IMR-90 (cell line): ENCODE measurements at regions not wholly inside any gene's neighbourhood (a gene's known extent, or its start where the extent isn't known, plus 50 kb on each side); places are given as distances from the start of the nearest gene placed in this dataset.

ENCODE experiments used
- ATAC-seq: fragments of 200-7000 bp; cut with Tn5 transposase; 2 replicates; pipeline ENCODE4 v1.9.1; 2020; ENCODE audit warnings: low read depth, mild to moderate bottlenecking, moderate library complexity
- BruUV-seq: library from RNA; stranded (reverse); fragments of 400-500 nt; replicated peaks from 2 replicates; lab custom pipeline; 2021; lab: Mats Ljungman, UMichigan
- CTCF ChIA-PET: fragments of 300-600 bp; formaldehyde crosslinking; extraction: SDS; loops from one replicate; lab custom pipeline; 2021; ENCODE audit warnings: antibody characterized with exemption; lab: Yijun Ruan, JAX
- POLR2A ChIA-PET: fragments of 300-600 bp; sonication (Branson Sonifier 250); formaldehyde crosslinking; loops from one replicate; lab custom pipeline; 2022; ENCODE audit warnings: antibody characterized with exemption; ENCODE audit not compliant: unreplicated experiment; lab: Charles Lee
- DNase-seq: peaks from one replicate; pipeline ENCODE4 v3.0.0; 2013
- H2AFZ ChIP-seq: replicated peaks from 2 replicates; pipeline ENCODE3; 2013; ENCODE audit warnings: low read length, mild to moderate bottlenecking; ENCODE audit not compliant: poor library complexity
- H2AK5ac ChIP-seq: 2 replicates; pipeline ENCODE4 v1.6.1; 2013; ENCODE audit warnings: low read depth, low read length, inconsistent platforms
- H2AK9ac ChIP-seq: replicated peaks from 2 replicates; pipeline ENCODE3; 2013; ENCODE audit warnings: mild to moderate bottlenecking, low read depth, low read length, moderate library complexity; ENCODE audit not compliant: poor library complexity
- H2BK120ac ChIP-seq: 2 replicates; pipeline ENCODE4 v1.6.1; 2013; ENCODE audit warnings: low read depth, low read length, inconsistent platforms
- H2BK15ac ChIP-seq: 3 replicates; pipeline ENCODE4 v1.6.1; 2013; ENCODE audit warnings: low read depth, low read length, inconsistent platforms
- H2BK20ac ChIP-seq: 2 replicates; pipeline ENCODE4 v1.6.1; 2013; ENCODE audit warnings: low read depth, mild to moderate bottlenecking, inconsistent platforms, low read length, moderate library complexity
- H2BK5ac ChIP-seq: 2 replicates; pipeline ENCODE4 v1.6.1; 2013; ENCODE audit warnings: mild to moderate bottlenecking, low read depth, low read length, inconsistent platforms; ENCODE audit not compliant: poor library complexity, severe bottlenecking
- H3K14ac ChIP-seq: replicated peaks from 2 replicates; pipeline ENCODE4 v1.6.1; 2013; ENCODE audit warnings: low read depth, low read length, inconsistent platforms
- H3K18ac ChIP-seq: 2 replicates; pipeline ENCODE4 v1.6.1; 2013; ENCODE audit warnings: low read depth, low read length, control low read depth
- H3K23ac ChIP-seq: 2 replicates; pipeline ENCODE4 v1.6.1; 2013; ENCODE audit warnings: low read depth, low read length, inconsistent platforms
- H3K27ac ChIP-seq: 2 replicates; pipeline ENCODE4 v1.5.1; 2013; ENCODE audit warnings: mild to moderate bottlenecking, control low read depth, low read length; ENCODE audit not compliant: insufficient read depth
- H3K27me3 ChIP-seq: 2 replicates; pipeline ENCODE4 v1.6.1; 2013; ENCODE audit warnings: low read length; ENCODE audit not compliant: control insufficient read depth, insufficient read depth
- H3K36me3 ChIP-seq: 2 replicates; pipeline ENCODE4 v1.6.1; 2013; ENCODE audit warnings: low read length, mixed read lengths; ENCODE audit not compliant: control insufficient read depth, insufficient read depth
- H3K4ac ChIP-seq: 2 replicates; pipeline ENCODE4 v1.6.1; 2013; ENCODE audit warnings: low read depth, low read length, inconsistent platforms
- H3K4me1 ChIP-seq: 2 replicates; pipeline ENCODE4 v1.6.1; 2013; ENCODE audit warnings: low read length, mixed read lengths; ENCODE audit not compliant: control insufficient read depth, insufficient read depth
- H3K4me2 ChIP-seq: 2 replicates; pipeline ENCODE4 v1.6.1; 2013; ENCODE audit warnings: low read depth, mild to moderate bottlenecking, control low read depth, low read length, moderate library complexity
- H3K4me3 ChIP-seq: 2 replicates; pipeline ENCODE4 v1.5.1; 2013; ENCODE audit warnings: low read depth, mild to moderate bottlenecking, control low read depth, low read length, moderate library complexity; ENCODE audit not compliant: insufficient read depth
- H3K56ac ChIP-seq: 2 replicates; pipeline ENCODE4 v1.6.1; 2013; ENCODE audit warnings: low read length, inconsistent platforms; ENCODE audit not compliant: insufficient read depth; ENCODE audit errors: extremely low read depth
- H3K79me1 ChIP-seq, 2 experiments: 2 replicates each; pipeline ENCODE4 v1.6.1; 2013; ENCODE audit warnings: low read length in 2 of 2, inconsistent platforms in 1 of 2, low read depth in 1 of 2
- H3K9ac ChIP-seq: 2 replicates; pipeline ENCODE4 v1.6.1; 2013; ENCODE audit warnings: low read depth, low read length, control low read depth
- H3K9me1 ChIP-seq: 2 replicates; pipeline ENCODE4 v1.6.1; 2013; ENCODE audit warnings: low read length, inconsistent platforms; ENCODE audit not compliant: insufficient read depth
- H3K9me3 ChIP-seq: 2 replicates; pipeline ENCODE4 v1.6.1; 2013; ENCODE audit warnings: low read length; ENCODE audit not compliant: control insufficient read depth, insufficient read depth
- H4K20me1 ChIP-seq: 2 replicates; pipeline ENCODE4 v1.6.1; 2013; ENCODE audit warnings: low read length, inconsistent platforms; ENCODE audit not compliant: insufficient read depth
- H4K5ac ChIP-seq: 2 replicates; pipeline ENCODE4 v1.6.1; 2013; ENCODE audit warnings: mild to moderate bottlenecking, low read depth, low read length, control low read depth
- H4K8ac ChIP-seq, 2 experiments: 2 replicates each; pipeline ENCODE4 v1.6.1; 2013; ENCODE audit warnings: low read depth in 2 of 2, low read length in 2 of 2, control low read depth in 1 of 2, inconsistent platforms in 1 of 2
- H4K91ac ChIP-seq: 2 replicates; pipeline ENCODE4 v1.6.1; 2013; ENCODE audit warnings: low read depth, low read length, inconsistent platforms; ENCODE audit not compliant: insufficient read depth
- WGBS, 2 experiments: methylation state at CpG; one replicate each; pipeline versions ENCODE4 v1.1.5 to v1.1.7; 2013; ENCODE audit warnings: missing lambda C conversion rate in 2 of 2; ENCODE audit not compliant: insufficient read length in 1 of 2; ENCODE audit errors: extremely low coverage in 2 of 2; 5-methylcytosine and 5-hydroxymethylcytosine counted together
- dilution Hi-C: fragments of 300-500 bp; cut with HindIII; formaldehyde crosslinking; loops from one replicate; pipeline ENCODE4 v1.14.3; 2018; ENCODE audit warnings: low sequenced_read_pairs; ENCODE audit not compliant: unreplicated experiment
- in situ Hi-C: fragments of 300-500 bp; cut with MboI; formaldehyde crosslinking; loops from 3 replicates; pipeline ENCODE4 v1.14.3; 2019; ENCODE audit warnings: low sequenced_read_pairs, inconsistent platforms, mixed read lengths
- intact Hi-C: fragments of 100-400 bp; cut with micrococcal nuclease; formaldehyde crosslinking; loops from 2 replicates; pipeline ENCODE4 v1.10.0; 2022
- TF ChIP-seq, protein P1 (sequence below): fragments of 150-350 bp; IDR thresholded peaks from 2 replicates; pipeline ENCODE4 v1.6.1; 2017; ENCODE audit warnings: mild to moderate bottlenecking, antibody characterized with exemption, low read length, low read depth

DNA sequence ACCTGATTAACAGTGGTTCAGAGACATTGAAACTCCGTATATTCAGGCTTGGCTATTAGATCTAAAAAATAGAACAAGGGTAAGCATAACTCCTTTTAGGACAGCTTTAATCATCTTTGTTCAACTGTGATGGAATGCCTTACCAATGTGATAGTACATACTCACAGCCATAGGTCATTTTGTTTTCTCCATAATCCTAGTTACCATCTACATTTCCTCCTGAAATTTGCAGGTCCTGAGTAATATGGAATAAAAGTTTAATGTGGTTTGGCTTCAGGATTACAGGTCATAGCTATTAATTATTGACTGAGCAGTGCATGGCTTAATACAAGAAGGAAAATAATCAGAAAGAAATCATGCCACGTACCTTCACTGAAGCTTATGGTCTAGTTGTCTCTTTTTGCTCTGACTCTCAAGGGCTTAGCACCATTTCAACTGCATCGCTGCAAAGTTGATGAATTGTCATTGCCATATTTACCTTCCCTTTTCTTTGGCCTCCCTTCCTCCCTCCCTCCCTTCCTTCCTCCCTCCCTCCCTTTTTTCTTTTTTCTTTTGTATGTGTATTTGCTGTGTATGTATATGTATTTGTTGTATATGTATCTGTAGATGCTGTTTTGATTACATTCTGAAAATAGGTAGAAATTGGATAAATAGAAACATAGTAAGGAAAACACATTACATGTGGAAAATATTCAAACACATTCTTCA lies 250.9 kb upstream of the ZNF608 start:
- peak; percentile 27; the same call in 1 of the 2 replicates for ATAC-seq
- no TSS peak for BruUV-seq
- H3K27ac ChIP-seq = no peak overlapping the region; the same call in 1 of the 2 replicates

More for the DNA sequence above, 250.9 kb upstream of the ZNF608 start:
- intact Hi-C loops = loop anchor here (2.0 to 10.0 kb wide), 3 partner anchors 249 to 487 kb away; no protein-coding TSS in a partner anchor
- peak overlapping the region; percentile 59 for H2BK5ac ChIP-seq
- H3K14ac ChIP-seq = peak overlapping the region; percentile 78
- CTCF ChIA-PET = interaction anchor here (0.5 kb wide), 3 partner anchors 51 to 1132 kb away, joined by 3 to 4 read pairs (median 4); no protein-coding TSS in a partner anchor
- H3K36me3 ChIP-seq = no peaks in the 10 kb centered on the region
- no peaks in the 10 kb centered on the region for H3K27me3 ChIP-seq
- peak overlapping the region; percentile 26; the same call in 2 of the 3 replicates for H2BK15ac ChIP-seq
- POLR2A ChIA-PET = no interaction called here
- H4K5ac ChIP-seq = peak overlapping the region; percentile 72; the same call in 1 of the 2 replicates
- H2AK9ac ChIP-seq = no peak overlapping the region
- dilution Hi-C loops = no loop called here
- TF ChIP-seq, protein P1, sequence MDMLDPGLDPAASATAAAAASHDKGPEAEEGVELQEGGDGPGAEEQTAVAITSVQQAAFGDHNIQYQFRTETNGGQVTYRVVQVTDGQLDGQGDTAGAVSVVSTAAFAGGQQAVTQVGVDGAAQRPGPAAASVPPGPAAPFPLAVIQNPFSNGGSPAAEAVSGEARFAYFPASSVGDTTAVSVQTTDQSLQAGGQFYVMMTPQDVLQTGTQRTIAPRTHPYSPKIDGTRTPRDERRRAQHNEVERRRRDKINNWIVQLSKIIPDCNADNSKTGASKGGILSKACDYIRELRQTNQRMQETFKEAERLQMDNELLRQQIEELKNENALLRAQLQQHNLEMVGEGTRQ = no peak
- 0 out of 2 replicates have a peak overlapping the region, but pooled peaks have one; percentile 67 for H4K91ac ChIP-seq
- peak overlapping the region; percentile 71 for H2BK120ac ChIP-seq
- no peak overlapping the region for H3K56ac ChIP-seq
- peak overlapping the region in 1 of 2 experiments; percentile 60; a peak in 3 of 4 replicates for H4K8ac ChIP-seq
- H3K4me1 ChIP-seq = peaks cover 13% of the 10 kb centered on the region
- H3K9ac ChIP-seq = no peak overlapping the region
- peak overlapping the region; percentile 54 for H3K4ac ChIP-seq
- in situ Hi-C loops = no loop called here
- H3K9me3 ChIP-seq = no peaks in the 10 kb centered on the region
- H2AK5ac ChIP-seq = peak overlapping the region; percentile 51; the same call in 1 of the 2 replicates
- H4K20me1 ChIP-seq = no peaks in the 10 kb centered on the region
- DNase-seq = peak; percentile 31
- H2BK20ac ChIP-seq = peak overlapping the region; percentile 60
- no CpG with 5 or more reads among the region's 3 CpGs for whole genome bisulfite sequencing, 2 experiments
- H3K4me3 ChIP-seq = no peak overlapping the region
- no peak overlapping the region for H2AFZ ChIP-seq
- no peaks in the 10 kb centered on the region for H3K79me1 ChIP-seq
- peak overlapping the region; percentile 93 for H3K18ac ChIP-seq
- peak overlapping the region; percentile 14; the same call in 1 of the 2 replicates for H3K4me2 ChIP-seq
- 0 out of 2 replicates have a peak, but pooled peaks cover 2% of the 10 kb centered on the region for H3K9me1 ChIP-seq
- H3K23ac ChIP-seq = no peak overlapping the region; the same call in 1 of the 2 replicates
